ENCODE measurements at regions not wholly inside any gene's neighbourhood (a gene's known extent, or its start where the extent isn't known, plus 50 kb on each side); places are given as distances from the start of the nearest gene placed in this dataset.

DNA sequence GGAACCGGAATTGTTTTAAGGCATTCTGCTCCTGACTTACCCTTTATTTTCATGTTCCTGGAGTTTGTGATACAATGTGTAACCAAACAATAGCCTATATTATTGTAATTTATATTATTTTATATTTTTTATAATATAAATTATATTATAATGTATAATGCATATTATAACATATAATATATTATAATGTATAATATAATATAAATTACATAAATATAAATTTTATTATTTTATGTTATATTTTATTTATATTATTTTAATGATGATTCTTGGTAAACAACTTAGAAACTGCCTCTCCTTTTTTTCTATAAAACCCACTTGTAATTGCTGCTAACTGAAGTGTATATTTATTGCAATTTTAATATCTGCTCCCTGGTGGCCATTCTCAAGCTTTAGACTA lies 629.1 kb downstream of the MMUT start:
- TF ChIP-seq, protein P1, sequence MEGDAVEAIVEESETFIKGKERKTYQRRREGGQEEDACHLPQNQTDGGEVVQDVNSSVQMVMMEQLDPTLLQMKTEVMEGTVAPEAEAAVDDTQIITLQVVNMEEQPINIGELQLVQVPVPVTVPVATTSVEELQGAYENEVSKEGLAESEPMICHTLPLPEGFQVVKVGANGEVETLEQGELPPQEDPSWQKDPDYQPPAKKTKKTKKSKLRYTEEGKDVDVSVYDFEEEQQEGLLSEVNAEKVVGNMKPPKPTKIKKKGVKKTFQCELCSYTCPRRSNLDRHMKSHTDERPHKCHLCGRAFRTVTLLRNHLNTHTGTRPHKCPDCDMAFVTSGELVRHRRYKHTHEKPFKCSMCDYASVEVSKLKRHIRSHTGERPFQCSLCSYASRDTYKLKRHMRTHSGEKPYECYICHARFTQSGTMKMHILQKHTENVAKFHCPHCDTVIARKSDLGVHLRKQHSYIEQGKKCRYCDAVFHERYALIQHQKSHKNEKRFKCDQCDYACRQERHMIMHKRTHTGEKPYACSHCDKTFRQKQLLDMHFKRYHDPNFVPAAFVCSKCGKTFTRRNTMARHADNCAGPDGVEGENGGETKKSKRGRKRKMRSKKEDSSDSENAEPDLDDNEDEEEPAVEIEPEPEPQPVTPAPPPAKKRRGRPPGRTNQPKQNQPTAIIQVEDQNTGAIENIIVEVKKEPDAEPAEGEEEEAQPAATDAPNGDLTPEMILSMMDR (IDR thresholded peaks at IDR 0.05; ENCODE audit: insufficient read depth, low read length, poor library complexity, severe bottlenecking), result no peak
- no peak for DNase-seq (ENCODE audit: extremely low read depth, insufficient read length)
- no peaks in the 10 kb centered on the region for H3K36me3 ChIP-seq (ENCODE audit: control insufficient read depth, insufficient read depth, low read length)
- no peak overlapping the region for H3K4me3 ChIP-seq (replicated peaks; ENCODE audit: low read depth, low read length)
- H3K27me3 ChIP-seq (replicated peaks; ENCODE audit: control insufficient read depth, insufficient read depth, low read length), result no peaks in the 10 kb centered on the region

DNA sequence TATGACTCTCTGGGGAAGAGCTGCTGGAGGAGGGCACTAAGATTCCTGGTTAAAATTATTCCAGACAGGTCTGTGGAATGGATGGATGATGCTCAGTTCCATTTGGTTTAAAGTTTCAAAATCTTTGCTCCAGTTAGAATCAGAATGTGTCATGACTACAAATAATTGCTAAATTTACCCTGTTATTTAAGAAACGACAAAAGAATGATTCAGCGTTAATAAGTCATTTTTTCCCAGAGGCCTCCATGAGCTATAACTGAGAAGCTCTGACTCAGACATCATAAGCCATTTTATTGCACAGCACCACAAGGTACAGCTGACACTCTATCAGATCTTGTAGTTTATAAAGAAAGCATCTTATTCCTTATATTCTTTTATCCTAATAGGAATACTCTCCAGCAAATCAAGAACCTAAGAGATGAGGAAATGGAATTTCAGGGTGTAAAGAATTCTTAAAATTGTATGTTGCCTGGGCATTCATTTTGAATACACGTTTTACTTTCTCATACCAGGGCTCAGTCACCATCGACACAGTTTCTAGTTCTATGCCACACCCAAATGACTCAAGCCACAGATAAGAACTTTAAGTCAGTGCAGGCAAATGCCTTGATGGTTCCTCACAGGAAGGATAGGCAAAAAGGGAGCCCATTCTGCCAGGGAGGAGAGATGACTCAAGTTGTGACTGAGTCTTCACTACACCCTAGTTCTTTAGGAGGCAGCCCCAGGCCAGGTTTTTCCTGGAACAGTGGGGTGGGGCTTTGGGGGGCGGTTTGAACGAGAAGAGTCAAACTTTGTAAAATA lies 636.0 kb downstream of the MMUT start:
- DNase-seq (ENCODE audit: extremely low read depth, insufficient read length), result no peak
- Histone ChIP-seq H3K27me3 (replicated peaks; ENCODE audit: control insufficient read depth, insufficient read depth, low read length) (no peaks in the 10 kb centered on the region), H3K36me3 (ENCODE audit: control insufficient read depth, insufficient read depth, low read length) (no peaks in the 10 kb centered on the region), H3K4me3 (replicated peaks; ENCODE audit: low read depth, low read length) (no peak overlapping the region)
- TF ChIP-seq, protein P1 (IDR thresholded peaks at IDR 0.05; ENCODE audit: insufficient read depth, low read length, poor library complexity, severe bottlenecking), result no peak

DNA sequence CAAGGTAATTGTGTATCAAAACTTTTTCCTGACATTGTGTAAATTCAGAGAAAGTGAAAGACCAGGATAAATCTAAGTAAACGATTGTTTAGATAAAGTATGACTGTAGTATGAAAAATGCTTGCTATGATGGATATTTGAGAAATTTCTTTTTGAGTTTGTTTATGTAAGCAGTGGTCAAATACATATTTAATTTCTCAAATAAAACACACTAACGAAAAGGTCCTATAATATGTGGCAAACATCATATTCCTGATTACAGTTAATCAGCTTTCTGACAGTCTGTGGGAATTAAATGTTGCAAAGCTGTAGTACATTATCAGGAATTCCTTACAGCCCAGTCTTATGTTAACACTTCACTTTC lies 636.9 kb downstream of the MMUT start:
- no peak for DNase-seq (ENCODE audit: extremely low read depth, insufficient read length)
- H3K36me3 ChIP-seq (ENCODE audit: control insufficient read depth, insufficient read depth, low read length), result no peaks in the 10 kb centered on the region
- H3K27me3 ChIP-seq (replicated peaks; ENCODE audit: control insufficient read depth, insufficient read depth, low read length), result no peaks in the 10 kb centered on the region
- no peak overlapping the region for H3K4me3 ChIP-seq (replicated peaks; ENCODE audit: low read depth, low read length)
- TF ChIP-seq, protein P1 (IDR thresholded peaks at IDR 0.05; ENCODE audit: insufficient read depth, low read length, poor library complexity, severe bottlenecking), result no peak

DNA sequence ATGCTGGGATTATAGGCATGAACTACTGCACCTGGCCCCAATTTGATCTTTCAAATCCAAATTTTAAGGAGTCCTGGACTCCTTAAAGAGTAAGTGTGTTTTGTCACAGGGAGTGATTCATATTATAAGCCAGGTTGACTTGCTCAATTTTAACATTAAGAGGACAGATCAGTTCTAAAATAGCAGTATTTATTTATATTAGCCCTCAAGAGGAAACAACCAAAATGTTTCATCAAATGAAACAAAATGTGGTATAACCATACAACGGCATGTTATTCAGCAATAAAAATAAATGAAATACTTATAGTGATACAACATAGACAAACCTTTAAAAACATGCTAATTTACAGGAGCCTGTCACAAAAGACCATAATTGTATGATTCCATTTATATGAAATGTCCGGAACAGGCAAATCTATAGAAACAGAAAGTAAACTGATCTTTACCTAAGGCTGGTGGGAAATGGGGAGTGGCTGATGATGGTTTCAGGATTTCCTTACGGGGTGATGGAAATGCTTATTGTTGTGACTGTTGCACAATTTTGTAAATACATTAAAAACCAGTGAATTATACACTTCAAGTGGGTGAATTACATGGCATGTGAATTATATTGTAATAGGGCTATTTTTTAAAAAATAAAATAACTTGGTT lies 637.4 kb downstream of the MMUT start:
- Histone ChIP-seq H3K27me3 (replicated peaks; ENCODE audit: control insufficient read depth, insufficient read depth, low read length) (no peaks in the 10 kb centered on the region), H3K36me3 (ENCODE audit: control insufficient read depth, insufficient read depth, low read length) (no peaks in the 10 kb centered on the region), H3K4me3 (replicated peaks; ENCODE audit: low read depth, low read length) (no peak overlapping the region)
- TF ChIP-seq, protein P1 (IDR thresholded peaks at IDR 0.05; ENCODE audit: insufficient read depth, low read length, poor library complexity, severe bottlenecking), result no peak
- no peak for DNase-seq (ENCODE audit: extremely low read depth, insufficient read length)

DNA sequence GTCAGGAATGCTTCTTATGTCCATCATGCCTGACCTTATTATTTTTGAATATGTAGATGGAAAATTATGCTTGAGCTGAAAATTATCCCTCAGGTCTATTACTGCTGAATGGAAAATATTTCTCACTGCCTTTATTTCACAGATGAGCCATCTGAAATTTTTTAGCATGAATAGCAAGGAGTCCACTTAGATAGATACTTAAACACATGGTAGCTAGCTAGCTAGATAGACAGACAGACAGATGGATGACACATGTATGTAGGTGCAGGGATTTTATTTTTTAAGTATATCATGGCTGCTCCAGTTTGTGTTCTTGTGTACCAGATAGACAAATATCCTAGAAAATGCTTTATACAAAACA lies 645.0 kb downstream of the MMUT start:
- TF ChIP-seq, protein P1 (IDR thresholded peaks at IDR 0.05; ENCODE audit: insufficient read depth, low read length, poor library complexity, severe bottlenecking), result no peak
- no peak overlapping the region for H3K4me3 ChIP-seq (replicated peaks; ENCODE audit: low read depth, low read length)
- no peak for DNase-seq (ENCODE audit: extremely low read depth, insufficient read length)
- no peaks in the 10 kb centered on the region for H3K27me3 ChIP-seq (replicated peaks; ENCODE audit: control insufficient read depth, insufficient read depth, low read length)
- no peaks in the 10 kb centered on the region for H3K36me3 ChIP-seq (ENCODE audit: control insufficient read depth, insufficient read depth, low read length)
